HUES48 (cell line): ENCODE measurements at regions not wholly inside any gene's neighbourhood (a gene's known extent, or its start where the extent isn't known, plus 50 kb on each side); places are given as distances from the start of the nearest gene placed in this dataset.

Experiments
- H3K27ac ChIP-seq: one replicate; pipeline ENCODE4 v1.7.0; 2013; ENCODE audit warnings: low read depth, low read length, inconsistent platforms
- H3K27me3 ChIP-seq: 2 replicates; pipeline ENCODE4 v1.6.1; 2013; ENCODE audit warnings: mild to moderate bottlenecking, low read length; ENCODE audit not compliant: control insufficient read depth, insufficient read depth
- H3K36me3 ChIP-seq: 2 replicates; pipeline ENCODE4 v1.6.1; 2013; ENCODE audit warnings: low read length; ENCODE audit not compliant: control insufficient read depth, insufficient read depth
- H3K4me1 ChIP-seq: 2 replicates; pipeline ENCODE4 v1.6.1; 2013; ENCODE audit warnings: mild to moderate bottlenecking, low read length; ENCODE audit not compliant: control insufficient read depth, insufficient read depth
- H3K4me3 ChIP-seq: 2 replicates; pipeline ENCODE4 v1.5.1; 2013; ENCODE audit warnings: mild to moderate bottlenecking, low read depth, low read length
- H3K9ac ChIP-seq: 2 replicates; pipeline ENCODE4 v1.6.1; 2013; ENCODE audit warnings: mild to moderate bottlenecking, low read depth, low read length, moderate library complexity
- H3K9me3 ChIP-seq: 2 replicates; pipeline ENCODE4 v1.6.1; 2013; ENCODE audit warnings: low read length; ENCODE audit not compliant: control insufficient read depth, insufficient read depth

- H3K36me3 ChIP-seq, result no peaks in the 10 kb centered on the region
- H3K4me3 ChIP-seq, result no peak overlapping the region
- H3K9ac ChIP-seq, result no peak overlapping the region
- no peaks in the 10 kb centered on the region for H3K9me3 ChIP-seq
- H3K27ac ChIP-seq, result no peak overlapping the region
- no peaks in the 10 kb centered on the region for H3K27me3 ChIP-seq
- peaks cover 4% of the 10 kb centered on the region; the same call in 1 of the 2 replicates for H3K4me1 ChIP-seq
Observed at GRCh38 chr11:8740129-8740528, 57.5 kb downstream of the RPL27A start.

- Histone ChIP-seq H3K9ac (no peak overlapping the region), H3K27me3 (no peaks in the 10 kb centered on the region), H3K9me3 (no peaks in the 10 kb centered on the region), H3K4me3 (no peak overlapping the region), H3K27ac (no peak overlapping the region), H3K4me1 (peaks cover 7% of the 10 kb centered on the region), H3K36me3 (no peaks in the 10 kb centered on the region)
Observed at GRCh38 chr11:8744423-8744822, 61.8 kb downstream of the RPL27A start.

GRCh38 chr11:8745431-8746253, 63.0 kb downstream of the RPL27A start:
- Histone ChIP-seq H3K4me3 (no peak overlapping the region), H3K9ac (no peak overlapping the region), H3K27ac (no peak overlapping the region), H3K4me1 (peaks cover 7% of the 10 kb centered on the region), H3K9me3 (no peaks in the 10 kb centered on the region), H3K36me3 (no peaks in the 10 kb centered on the region), H3K27me3 (no peaks in the 10 kb centered on the region)

- H3K27ac ChIP-seq, result no peak overlapping the region
- H3K4me3 ChIP-seq, result no peak overlapping the region
- no peaks in the 10 kb centered on the region for H3K36me3 ChIP-seq
Observed at GRCh38 chr11:8746331-8746974, 63.9 kb downstream of the RPL27A start.

GRCh38 chr11:8747173-8747572, 64.6 kb downstream of the RPL27A start:
- H3K4me1 ChIP-seq, result peaks cover 7% of the 10 kb centered on the region
- no peaks in the 10 kb centered on the region for H3K9me3 ChIP-seq

More at GRCh38 chr11:8746331-8746974, 63.9 kb downstream of the RPL27A start:
- Histone ChIP-seq H3K27me3 (no peaks in the 10 kb centered on the region), H3K4me1 (peaks cover 7% of the 10 kb centered on the region), H3K9me3 (no peaks in the 10 kb centered on the region), H3K9ac (no peak overlapping the region)

GRCh38 chr11:8748317-8748716, 65.7 kb downstream of the RPL27A start:
- H3K27ac ChIP-seq, result no peak overlapping the region
- H3K36me3 ChIP-seq, result no peaks in the 10 kb centered on the region
- no peaks in the 10 kb centered on the region for H3K27me3 ChIP-seq
- peaks cover 7% of the 10 kb centered on the region for H3K4me1 ChIP-seq
- no peak overlapping the region for H3K9ac ChIP-seq
- H3K4me3 ChIP-seq, result no peak overlapping the region
- H3K9me3 ChIP-seq, result no peaks in the 10 kb centered on the region

More at GRCh38 chr11:8747173-8747572, 64.6 kb downstream of the RPL27A start:
- Histone ChIP-seq H3K36me3 (no peaks in the 10 kb centered on the region), H3K27ac (no peak overlapping the region), H3K4me3 (no peak overlapping the region), H3K27me3 (no peaks in the 10 kb centered on the region), H3K9ac (no peak overlapping the region)

- Histone ChIP-seq H3K27me3 (no peaks in the 10 kb centered on the region), H3K27ac (no peak overlapping the region), H3K4me1 (peaks cover 7% of the 10 kb centered on the region), H3K4me3 (no peak overlapping the region), H3K36me3 (no peaks in the 10 kb centered on the region), H3K9me3 (no peaks in the 10 kb centered on the region), H3K9ac (no peak overlapping the region)
Observed at GRCh38 chr11:8749202-8749601, 66.6 kb downstream of the RPL27A start.

GRCh38 chr11:8754241-8754640, 71.6 kb downstream of the RPL27A start:
- no peaks in the 10 kb centered on the region for H3K36me3 ChIP-seq
- H3K4me1 ChIP-seq, result no peaks in the 10 kb centered on the region

GRCh38 chr11:8756201-8756600, 73.6 kb downstream of the RPL27A start:
- H3K9me3 ChIP-seq, result no peaks in the 10 kb centered on the region
- H3K9ac ChIP-seq, result no peak overlapping the region
- H3K27me3 ChIP-seq, result no peaks in the 10 kb centered on the region
- H3K4me1 ChIP-seq, result no peaks in the 10 kb centered on the region
- H3K36me3 ChIP-seq, result no peaks in the 10 kb centered on the region
- H3K27ac ChIP-seq, result no peak overlapping the region
- no peak overlapping the region for H3K4me3 ChIP-seq

More at GRCh38 chr11:8754241-8754640, 71.6 kb downstream of the RPL27A start:
- Histone ChIP-seq H3K9me3 (no peaks in the 10 kb centered on the region), H3K27ac (no peak overlapping the region), H3K9ac (no peak overlapping the region), H3K27me3 (no peaks in the 10 kb centered on the region), H3K4me3 (no peak overlapping the region)

GRCh38 chr11:8757047-8757446, 74.5 kb downstream of the RPL27A start:
- Histone ChIP-seq H3K27me3 (no peaks in the 10 kb centered on the region), H3K4me1 (no peaks in the 10 kb centered on the region), H3K27ac (no peak overlapping the region), H3K36me3 (no peaks in the 10 kb centered on the region), H3K9ac (no peak overlapping the region), H3K4me3 (no peak overlapping the region), H3K9me3 (no peaks in the 10 kb centered on the region)

GRCh38 chr11:8757533-8757932, 74.9 kb downstream of the RPL27A start:
- no peaks in the 10 kb centered on the region for H3K9me3 ChIP-seq
- H3K9ac ChIP-seq, result no peak overlapping the region
- H3K4me1 ChIP-seq, result no peaks in the 10 kb centered on the region
- no peak overlapping the region for H3K27ac ChIP-seq
- no peaks in the 10 kb centered on the region for H3K36me3 ChIP-seq
- H3K27me3 ChIP-seq, result no peaks in the 10 kb centered on the region
- no peak overlapping the region for H3K4me3 ChIP-seq
